ES-I3 (cell line): ENCODE measurements at regions not wholly inside any gene's neighbourhood (a gene's known extent, or its start where the extent isn't known, plus 50 kb on each side); places are given as distances from the start of the nearest gene placed in this dataset.

Source experiments
- H3K36me3 ChIP-seq: 2 replicates; pipeline ENCODE4 v1.6.1; 2013; ENCODE audit warnings: mild to moderate bottlenecking, low read length, control low read depth, moderate library complexity; ENCODE audit not compliant: insufficient read depth
- H3K4me1 ChIP-seq: 2 replicates; pipeline ENCODE4 v1.6.1; 2013; ENCODE audit warnings: mild to moderate bottlenecking, control low read depth, low read length; ENCODE audit not compliant: insufficient read depth
- H3K9ac ChIP-seq: 2 replicates; pipeline ENCODE4 v1.6.1; 2013; ENCODE audit warnings: low read depth, mild to moderate bottlenecking, low read length, moderate library complexity
- H3K9me3 ChIP-seq: 2 replicates; pipeline ENCODE4 v1.6.1; 2013; ENCODE audit warnings: mild to moderate bottlenecking, low read length, moderate library complexity; ENCODE audit not compliant: control insufficient read depth, insufficient read depth

DNA sequence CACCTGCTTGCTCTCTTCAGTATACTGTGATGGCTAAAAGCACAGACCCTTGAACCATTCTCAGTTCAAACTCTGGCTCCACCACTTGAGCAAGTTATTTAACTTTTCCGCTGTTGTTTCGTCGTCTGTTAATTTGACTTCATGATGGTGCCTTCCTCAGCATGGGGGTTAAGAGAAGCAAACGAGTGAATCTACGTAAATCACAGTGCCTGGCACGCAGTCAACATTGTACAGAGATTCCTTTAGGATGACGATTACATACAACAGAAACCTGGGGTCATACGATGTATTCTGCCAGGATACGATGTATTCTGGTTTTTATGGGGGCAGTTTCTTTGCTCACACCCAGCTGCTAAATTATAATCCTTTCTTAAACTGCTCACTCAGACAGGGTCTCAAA, 515.6 kb downstream of the CCDC171 start:
- no peaks in the 10 kb centered on the region; the same call in 1 of the 2 replicates for H3K9me3 ChIP-seq
- no peaks in the 10 kb centered on the region for H3K4me1 ChIP-seq
- H3K9ac ChIP-seq, result no peak overlapping the region
- H3K36me3 ChIP-seq, result no peaks in the 10 kb centered on the region

DNA sequence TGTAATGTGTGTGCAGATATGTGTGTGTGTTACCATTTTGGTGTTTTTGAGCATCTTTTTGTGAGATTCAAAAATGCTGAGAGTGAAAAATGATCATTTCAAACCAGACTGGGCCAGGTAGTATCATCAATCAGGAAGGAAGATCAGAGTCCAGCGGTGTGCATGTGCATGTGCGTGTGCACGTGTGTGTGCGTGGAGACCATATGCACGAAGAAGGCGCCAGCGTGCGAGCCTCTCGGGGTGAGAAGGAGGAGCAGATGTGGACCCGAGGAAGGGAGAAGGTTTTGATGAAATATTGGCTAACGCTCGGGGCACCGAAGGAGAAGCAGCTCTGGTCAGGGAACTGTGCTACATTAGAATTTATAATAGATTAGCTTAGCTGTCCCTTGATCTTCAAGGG, 516.4 kb downstream of the CCDC171 start:
- H3K9me3 ChIP-seq, result no peaks in the 10 kb centered on the region; the same call in 1 of the 2 replicates
- H3K9ac ChIP-seq, result no peak overlapping the region
- no peaks in the 10 kb centered on the region for H3K36me3 ChIP-seq
- H3K4me1 ChIP-seq, result no peaks in the 10 kb centered on the region

DNA sequence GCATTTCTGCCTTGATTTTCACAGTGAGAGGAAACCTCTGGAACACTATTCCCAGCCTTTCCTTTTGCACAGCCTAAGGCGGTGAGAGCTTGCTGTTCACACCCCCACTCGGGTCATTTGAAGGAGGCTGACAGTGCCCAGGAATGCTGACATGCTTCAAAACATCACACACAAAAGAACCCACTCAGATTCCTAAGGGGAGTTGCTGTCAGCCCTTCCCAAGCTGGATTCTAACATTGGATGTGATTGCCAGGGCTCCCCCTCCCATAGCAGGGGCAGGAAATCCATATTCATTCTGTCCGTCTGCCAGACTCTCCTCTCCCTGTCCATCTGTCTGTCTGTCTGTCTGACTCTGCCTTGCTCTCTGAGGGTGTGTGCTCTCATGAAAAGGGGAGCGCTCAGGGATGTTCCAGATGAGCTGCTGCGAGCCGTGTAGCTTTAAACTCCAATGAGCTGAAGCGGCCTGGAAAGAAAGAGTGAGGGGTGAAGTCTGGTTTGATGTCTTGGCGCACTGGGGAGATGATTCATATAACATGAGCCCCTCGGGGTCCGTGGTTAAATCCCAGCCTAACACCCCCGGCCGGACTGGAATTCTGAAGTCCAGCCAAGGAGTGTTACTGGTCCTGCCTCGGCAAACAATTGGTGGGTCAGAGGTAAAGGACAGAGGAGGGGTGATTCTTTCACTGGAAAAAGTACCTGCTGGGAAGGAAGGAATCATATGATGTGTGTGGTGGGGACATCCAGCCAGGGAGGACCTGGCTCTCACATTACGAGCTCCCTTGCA, 517.0 kb downstream of the CCDC171 start:
- Histone ChIP-seq H3K36me3 (no peaks in the 10 kb centered on the region), H3K9me3 (no peaks in the 10 kb centered on the region; the same call in 1 of the 2 replicates), H3K9ac (no peak overlapping the region), H3K4me1 (no peaks in the 10 kb centered on the region)

DNA sequence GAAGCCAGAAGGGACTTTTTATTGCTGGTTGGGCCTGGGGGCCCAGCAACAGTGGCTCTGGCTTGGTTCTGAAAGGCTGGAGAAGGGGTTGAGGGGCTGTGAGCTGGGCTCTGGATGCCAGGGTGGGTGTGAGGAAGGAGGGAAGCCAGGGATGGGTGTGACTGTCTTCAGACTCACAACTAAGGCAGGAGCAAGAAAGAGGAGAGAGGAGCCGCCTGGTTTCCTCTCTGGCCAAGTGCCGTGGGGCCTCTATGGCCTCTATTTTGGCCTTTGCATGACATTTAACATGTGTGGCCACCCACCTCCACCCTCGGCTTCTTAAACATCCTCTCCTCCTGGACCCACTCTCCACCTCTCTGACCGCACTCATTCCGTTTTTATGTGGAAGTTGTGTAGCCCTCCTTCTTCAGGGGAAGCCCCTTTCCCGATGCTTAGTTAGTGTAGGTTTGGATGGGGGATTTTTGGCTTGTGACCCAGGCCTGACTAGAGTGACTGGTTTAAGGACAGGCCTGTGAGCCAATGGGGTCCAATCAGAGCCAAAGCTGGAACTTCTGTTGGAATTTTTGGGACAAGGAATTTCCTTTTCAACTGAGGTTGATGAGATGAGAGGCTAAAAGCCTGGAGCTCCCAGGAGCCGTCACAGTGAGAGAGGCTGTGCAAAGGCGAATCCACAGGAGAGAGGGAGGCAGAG, 517.8 kb downstream of the CCDC171 start:
- no peaks in the 10 kb centered on the region for H3K4me1 ChIP-seq
- no peaks in the 10 kb centered on the region; the same call in 1 of the 2 replicates for H3K9me3 ChIP-seq
- H3K9ac ChIP-seq, result no peak overlapping the region
- no peaks in the 10 kb centered on the region for H3K36me3 ChIP-seq

- Histone ChIP-seq H3K9ac (no peak overlapping the region), H3K36me3 (no peaks in the 10 kb centered on the region), H3K4me1 (no peaks in the 10 kb centered on the region), H3K9me3 (no peaks in the 10 kb centered on the region; the same call in 1 of the 2 replicates)
Measured at GRCh38 chr9:16071400-16071799, 518.6 kb downstream of the CCDC171 start.

- no peaks in the 10 kb centered on the region for H3K4me1 ChIP-seq
- no peak overlapping the region for H3K9ac ChIP-seq
- H3K36me3 ChIP-seq, result no peaks in the 10 kb centered on the region
- H3K9me3 ChIP-seq, result no peaks in the 10 kb centered on the region
Measured at GRCh38 chr9:16074963-16075362, 522.1 kb downstream of the CCDC171 start.

DNA sequence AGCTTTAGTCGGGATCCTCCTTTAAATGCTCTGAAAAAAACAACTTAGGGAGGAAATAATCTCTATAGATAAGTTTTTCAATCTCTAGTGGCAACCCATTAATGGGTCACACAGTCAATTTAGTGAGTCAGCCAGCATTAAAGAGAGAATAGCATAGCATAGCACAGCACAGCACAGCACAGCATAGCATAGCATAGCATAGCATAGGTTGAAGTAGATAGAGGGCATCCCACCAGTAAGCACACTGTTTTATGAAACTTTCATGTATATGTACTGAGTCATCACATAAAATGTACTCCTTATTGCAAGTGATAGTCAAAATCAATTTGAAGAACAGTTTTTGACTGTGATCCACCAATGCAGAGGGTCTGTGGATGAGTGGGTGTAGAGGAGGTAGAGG, 522.9 kb downstream of the CCDC171 start:
- Histone ChIP-seq H3K4me1 (no peaks in the 10 kb centered on the region), H3K9ac (no peak overlapping the region), H3K36me3 (no peaks in the 10 kb centered on the region), H3K9me3 (no peaks in the 10 kb centered on the region)

- Histone ChIP-seq H3K4me1 (no peaks in the 10 kb centered on the region), H3K36me3 (no peaks in the 10 kb centered on the region), H3K9me3 (no peaks in the 10 kb centered on the region), H3K9ac (no peak overlapping the region)
Measured at GRCh38 chr9:16076511-16076910, 523.7 kb downstream of the CCDC171 start.

- no peak overlapping the region for H3K9ac ChIP-seq
- H3K36me3 ChIP-seq, result no peaks in the 10 kb centered on the region
- H3K9me3 ChIP-seq, result no peaks in the 10 kb centered on the region
- no peaks in the 10 kb centered on the region for H3K4me1 ChIP-seq
Measured at GRCh38 chr9:16082796-16083195, 530.0 kb downstream of the CCDC171 start.

- H3K9me3 ChIP-seq, result no peaks in the 10 kb centered on the region
- no peaks in the 10 kb centered on the region for H3K4me1 ChIP-seq
- H3K9ac ChIP-seq, result no peak overlapping the region
- H3K36me3 ChIP-seq, result no peaks in the 10 kb centered on the region
Measured at GRCh38 chr9:16085167-16085726, 532.4 kb downstream of the CCDC171 start.

GRCh38 chr9:16090907-16091629, 538.2 kb downstream of the CCDC171 start:
- H3K9me3 ChIP-seq, result no peaks in the 10 kb centered on the region
- H3K9ac ChIP-seq, result no peak overlapping the region
- no peaks in the 10 kb centered on the region for H3K4me1 ChIP-seq
- H3K36me3 ChIP-seq, result no peaks in the 10 kb centered on the region

DNA sequence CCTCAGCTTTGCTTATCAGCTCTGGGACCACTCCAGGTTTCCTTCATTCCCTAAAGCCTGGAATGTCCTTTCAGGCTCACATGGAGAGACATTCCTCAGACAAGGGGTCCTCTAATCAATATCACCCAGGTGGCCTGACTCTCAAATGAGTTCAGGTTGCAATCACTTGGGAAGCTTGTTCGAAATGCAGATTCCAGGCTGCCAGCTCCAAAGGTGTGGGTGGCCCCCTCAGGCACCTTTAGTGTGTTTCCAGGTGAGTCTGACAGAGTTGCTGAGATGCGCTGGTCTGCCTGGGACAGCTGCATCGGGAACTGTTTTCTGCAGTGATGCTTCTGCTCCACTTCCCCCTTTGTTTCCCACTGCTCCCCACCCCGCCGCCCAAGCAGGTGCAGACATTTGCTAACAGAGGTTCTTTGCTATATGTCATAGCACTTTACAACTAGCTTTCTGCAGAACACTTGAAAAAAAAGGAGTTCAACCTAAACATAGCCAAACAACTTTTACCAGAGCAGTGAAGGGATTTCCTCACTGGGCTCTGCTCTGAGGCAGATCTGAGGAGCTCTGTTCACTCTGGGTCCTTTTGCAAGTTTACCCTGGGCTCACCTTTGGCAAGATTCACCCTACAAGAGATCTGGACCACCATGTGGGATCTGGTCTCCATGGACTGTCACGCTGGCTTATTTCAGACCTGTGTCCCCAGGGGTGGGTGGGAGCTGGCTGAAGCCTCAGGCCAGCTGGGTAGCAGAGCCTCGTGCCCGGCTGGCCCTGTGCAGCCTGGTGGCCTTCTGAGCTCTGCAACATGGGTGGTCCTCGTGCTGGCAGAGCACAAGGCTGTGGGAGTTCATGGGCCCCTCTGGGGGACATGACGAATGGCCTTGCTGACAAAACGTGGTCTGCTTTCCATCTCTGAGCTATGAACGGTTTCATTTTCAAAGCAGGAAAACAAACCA, 539.6 kb downstream of the CCDC171 start:
- no peak overlapping the region for H3K9ac ChIP-seq
- H3K9me3 ChIP-seq, result no peaks in the 10 kb centered on the region
- H3K36me3 ChIP-seq, result no peaks in the 10 kb centered on the region
- no peaks in the 10 kb centered on the region for H3K4me1 ChIP-seq

DNA sequence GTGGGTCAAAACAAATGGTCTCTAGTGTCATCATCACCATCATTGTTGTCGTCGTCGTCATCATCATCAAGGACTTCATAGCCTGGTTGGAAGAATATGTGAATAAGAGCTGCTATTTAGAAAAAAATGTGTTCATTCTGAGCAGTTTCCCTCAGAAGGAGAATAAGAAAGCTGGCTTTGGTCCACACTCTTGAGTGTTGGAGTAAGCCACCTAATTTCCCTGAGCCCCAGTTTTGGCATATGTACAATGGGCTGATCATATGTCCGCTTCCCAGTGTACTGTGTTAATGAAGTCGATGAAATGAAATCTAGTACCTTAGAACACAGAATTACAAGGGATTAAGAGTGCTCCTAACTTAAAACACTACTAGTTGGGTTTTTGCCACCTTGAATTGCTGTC, 545.5 kb downstream of the CCDC171 start:
- Histone ChIP-seq H3K4me1 (no peaks in the 10 kb centered on the region), H3K9me3 (no peaks in the 10 kb centered on the region), H3K9ac (no peak overlapping the region), H3K36me3 (no peaks in the 10 kb centered on the region)
